HepG2 (cell line): ENCODE measurements at regions not wholly inside any gene's neighbourhood (a gene's known extent, or its start where the extent isn't known, plus 50 kb on each side); places are given as distances from the start of the nearest gene placed in this dataset.
A peak's percentile ranks its signal among the peaks of the same experiment; 100 is the strongest.

Source experiments
- AHR ChIP-seq: IDR thresholded peaks from 2 replicates; pipeline ENCODE4 v1.6.1; 2018; ENCODE audit warnings: missing genetic modification reagents, missing compliant biosample characterization
- CAMTA2 ChIP-seq: sonication (generic); formaldehyde crosslinking; IDR thresholded peaks from 2 replicates; pipeline ENCODE4 v1.4.0; 2020; ENCODE audit warnings: mild to moderate bottlenecking, missing genetic modification reagents, borderline replicate concordance
- CEBPB ChIP-seq: IDR thresholded peaks from 2 replicates; pipeline ENCODE4 v1.6.1; 2011; ENCODE audit warnings: low read depth, low read length, improper control_type of control experiment, borderline replicate concordance
- FOSL1 ChIP-seq: sonication (generic); formaldehyde crosslinking; IDR thresholded peaks from 2 replicates; pipeline ENCODE4 v1.9.0; 2021; ENCODE audit warnings: missing genetic modification reagents, borderline replicate concordance
- FOXO1 ChIP-seq: sonication (generic); formaldehyde crosslinking; IDR thresholded peaks from 2 replicates; pipeline ENCODE4 v1.4.0; 2020; ENCODE audit warnings: missing genetic modification reagents
- GATAD2A ChIP-seq: IDR thresholded peaks from 2 replicates; pipeline ENCODE4 v1.6.1; 2016
- HMGA1 ChIP-seq: sonication (generic); formaldehyde crosslinking; conservative IDR thresholded peaks from 2 replicates; pipeline ENCODE4 v1.4.0; 2020; ENCODE audit warnings: missing genetic modification reagents
- HNRNPLL ChIP-seq: fragments of 200-400 bp; formaldehyde crosslinking; IDR thresholded peaks from 2 replicates; pipeline ENCODE4 v1.6.1; 2017; ENCODE audit warnings: mild to moderate bottlenecking, low read depth, low read length; ENCODE audit not compliant: poor library complexity, severe bottlenecking
- MIER2 ChIP-seq: IDR thresholded peaks from 2 replicates; pipeline ENCODE4 v1.6.1; 2016; ENCODE audit warnings: missing biosample characterization, missing genetic modification reagents
- RAD21 ChIP-seq: fragments of 450-650 bp; formaldehyde crosslinking; IDR thresholded peaks from 2 replicates; pipeline ENCODE4 v1.5.0; 2020; ENCODE audit warnings: mild to moderate bottlenecking
- TMF1 ChIP-seq: sonication (generic); formaldehyde crosslinking; IDR thresholded peaks from 2 replicates; pipeline ENCODE4 v1.8.1; 2022; ENCODE audit warnings: low read depth, missing genetic modification reagents
- ZBTB20 ChIP-seq: sonication (generic); formaldehyde crosslinking; IDR thresholded peaks from 2 replicates; pipeline ENCODE4 v1.8.1; 2023; ENCODE audit warnings: missing genetic modification reagents, low read depth, mild to moderate bottlenecking, borderline replicate concordance
- ZNF12 ChIP-seq: sonication (generic); formaldehyde crosslinking; IDR thresholded peaks from 2 replicates; pipeline ENCODE4 v1.5.0; 2020; ENCODE audit warnings: missing genetic modification reagents
- ZNF317 ChIP-seq: sonication (generic); formaldehyde crosslinking; IDR thresholded peaks from 2 replicates; pipeline ENCODE4 v1.5.0; 2020; ENCODE audit warnings: mild to moderate bottlenecking, missing genetic modification reagents
- ZNF576 ChIP-seq: sonication (generic); formaldehyde crosslinking; IDR thresholded peaks from 2 replicates; pipeline ENCODE4 v1.4.0; 2020; ENCODE audit warnings: mild to moderate bottlenecking, missing genetic modification reagents
- ZNF770 ChIP-seq: sonication (generic); formaldehyde crosslinking; IDR thresholded peaks from 2 replicates; pipeline ENCODE4 v1.5.0; 2020; ENCODE audit warnings: mild to moderate bottlenecking, missing genetic modification reagents
- TF ChIP-seq, protein P1 (sequence below): sonication (generic); formaldehyde crosslinking; IDR thresholded peaks from 2 replicates; pipeline ENCODE4 v1.4.0; 2020; ENCODE audit warnings: missing genetic modification reagents
- TF ChIP-seq, protein P2 (sequence below): sonication (generic); formaldehyde crosslinking; IDR thresholded peaks from 2 replicates; pipeline ENCODE4 v1.4.0; 2020; ENCODE audit warnings: missing genetic modification reagents
- TF ChIP-seq, protein P3 (sequence below): sonication (generic); formaldehyde crosslinking; IDR thresholded peaks from 2 replicates; pipeline ENCODE4 v1.5.0; 2020; ENCODE audit warnings: mild to moderate bottlenecking, missing genetic modification reagents

GRCh38 chr18:46199515-46200147 is 95.4 kb downstream of the HAUS1 start (continued):
- TF ChIP-seq, protein P1, sequence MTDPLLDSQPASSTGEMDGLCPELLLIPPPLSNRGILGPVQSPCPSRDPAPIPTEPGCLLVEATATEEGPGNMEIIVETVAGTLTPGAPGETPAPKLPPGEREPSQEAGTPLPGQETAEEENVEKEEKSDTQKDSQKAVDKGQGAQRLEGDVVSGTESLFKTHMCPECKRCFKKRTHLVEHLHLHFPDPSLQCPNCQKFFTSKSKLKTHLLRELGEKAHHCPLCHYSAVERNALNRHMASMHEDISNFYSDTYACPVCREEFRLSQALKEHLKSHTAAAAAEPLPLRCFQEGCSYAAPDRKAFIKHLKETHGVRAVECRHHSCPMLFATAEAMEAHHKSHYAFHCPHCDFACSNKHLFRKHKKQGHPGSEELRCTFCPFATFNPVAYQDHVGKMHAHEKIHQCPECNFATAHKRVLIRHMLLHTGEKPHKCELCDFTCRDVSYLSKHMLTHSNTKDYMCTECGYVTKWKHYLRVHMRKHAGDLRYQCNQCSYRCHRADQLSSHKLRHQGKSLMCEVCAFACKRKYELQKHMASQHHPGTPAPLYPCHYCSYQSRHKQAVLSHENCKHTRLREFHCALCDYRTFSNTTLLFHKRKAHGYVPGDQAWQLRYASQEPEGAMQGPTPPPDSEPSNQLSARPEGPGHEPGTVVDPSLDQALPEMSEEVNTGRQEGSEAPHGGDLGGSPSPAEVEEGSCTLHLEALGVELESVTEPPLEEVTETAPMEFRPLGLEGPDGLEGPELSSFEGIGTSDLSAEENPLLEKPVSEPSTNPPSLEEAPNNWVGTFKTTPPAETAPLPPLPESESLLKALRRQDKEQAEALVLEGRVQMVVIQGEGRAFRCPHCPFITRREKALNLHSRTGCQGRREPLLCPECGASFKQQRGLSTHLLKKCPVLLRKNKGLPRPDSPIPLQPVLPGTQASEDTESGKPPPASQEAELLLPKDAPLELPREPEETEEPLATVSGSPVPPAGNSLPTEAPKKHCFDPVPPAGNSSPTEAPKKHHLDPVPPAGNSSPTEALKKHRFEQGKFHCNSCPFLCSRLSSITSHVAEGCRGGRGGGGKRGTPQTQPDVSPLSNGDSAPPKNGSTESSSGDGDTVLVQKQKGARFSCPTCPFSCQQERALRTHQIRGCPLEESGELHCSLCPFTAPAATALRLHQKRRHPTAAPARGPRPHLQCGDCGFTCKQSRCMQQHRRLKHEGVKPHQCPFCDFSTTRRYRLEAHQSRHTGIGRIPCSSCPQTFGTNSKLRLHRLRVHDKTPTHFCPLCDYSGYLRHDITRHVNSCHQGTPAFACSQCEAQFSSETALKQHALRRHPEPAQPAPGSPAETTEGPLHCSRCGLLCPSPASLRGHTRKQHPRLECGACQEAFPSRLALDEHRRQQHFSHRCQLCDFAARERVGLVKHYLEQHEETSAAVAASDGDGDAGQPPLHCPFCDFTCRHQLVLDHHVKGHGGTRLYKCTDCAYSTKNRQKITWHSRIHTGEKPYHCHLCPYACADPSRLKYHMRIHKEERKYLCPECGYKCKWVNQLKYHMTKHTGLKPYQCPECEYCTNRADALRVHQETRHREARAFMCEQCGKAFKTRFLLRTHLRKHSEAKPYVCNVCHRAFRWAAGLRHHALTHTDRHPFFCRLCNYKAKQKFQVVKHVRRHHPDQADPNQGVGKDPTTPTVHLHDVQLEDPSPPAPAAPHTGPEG (CRISPR knock-in tag): no peak
- peak; percentile 34; the same call in 1 of the 2 replicates for TF ChIP-seq GATAD2A (CRISPR knock-in tag)
- TF ChIP-seq, protein P2, sequence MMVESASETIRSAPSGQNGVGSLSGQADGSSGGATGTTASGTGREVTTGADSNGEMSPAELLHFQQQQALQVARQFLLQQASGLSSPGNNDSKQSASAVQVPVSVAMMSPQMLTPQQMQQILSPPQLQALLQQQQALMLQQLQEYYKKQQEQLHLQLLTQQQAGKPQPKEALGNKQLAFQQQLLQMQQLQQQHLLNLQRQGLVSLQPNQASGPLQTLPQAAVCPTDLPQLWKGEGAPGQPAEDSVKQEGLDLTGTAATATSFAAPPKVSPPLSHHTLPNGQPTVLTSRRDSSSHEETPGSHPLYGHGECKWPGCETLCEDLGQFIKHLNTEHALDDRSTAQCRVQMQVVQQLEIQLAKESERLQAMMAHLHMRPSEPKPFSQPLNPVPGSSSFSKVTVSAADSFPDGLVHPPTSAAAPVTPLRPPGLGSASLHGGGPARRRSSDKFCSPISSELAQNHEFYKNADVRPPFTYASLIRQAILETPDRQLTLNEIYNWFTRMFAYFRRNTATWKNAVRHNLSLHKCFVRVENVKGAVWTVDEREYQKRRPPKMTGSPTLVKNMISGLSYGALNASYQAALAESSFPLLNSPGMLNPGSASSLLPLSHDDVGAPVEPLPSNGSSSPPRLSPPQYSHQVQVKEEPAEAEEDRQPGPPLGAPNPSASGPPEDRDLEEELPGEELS (CRISPR knock-in tag): peak; percentile 57
- TF ChIP-seq FOXO1: peak; percentile 46; the same call in 1 of the 2 replicates
- TF ChIP-seq ZNF12 (CRISPR knock-in tag): peak; percentile 83
- TF ChIP-seq CAMTA2: no peak
- TF ChIP-seq FOSL1 (CRISPR knock-in tag): 0 out of 2 replicates have a peak, but pooled peaks have one; percentile 36
- no peak for TF ChIP-seq AHR (CRISPR knock-in tag)
- TF ChIP-seq MIER2: no peak
- TF ChIP-seq TMF1 (CRISPR knock-in tag): no peak
- TF ChIP-seq, protein P3, sequence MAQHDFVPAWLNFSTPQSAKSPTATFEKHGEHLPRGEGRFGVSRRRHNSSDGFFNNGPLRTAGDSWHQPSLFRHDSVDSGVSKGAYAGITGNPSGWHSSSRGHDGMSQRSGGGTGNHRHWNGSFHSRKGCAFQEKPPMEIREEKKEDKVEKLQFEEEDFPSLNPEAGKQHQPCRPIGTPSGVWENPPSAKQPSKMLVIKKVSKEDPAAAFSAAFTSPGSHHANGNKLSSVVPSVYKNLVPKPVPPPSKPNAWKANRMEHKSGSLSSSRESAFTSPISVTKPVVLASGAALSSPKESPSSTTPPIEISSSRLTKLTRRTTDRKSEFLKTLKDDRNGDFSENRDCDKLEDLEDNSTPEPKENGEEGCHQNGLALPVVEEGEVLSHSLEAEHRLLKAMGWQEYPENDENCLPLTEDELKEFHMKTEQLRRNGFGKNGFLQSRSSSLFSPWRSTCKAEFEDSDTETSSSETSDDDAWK (CRISPR knock-in tag): no peak
- TF ChIP-seq ZNF770: no peak
- peak; percentile 6; the same call in 1 of the 2 replicates for TF ChIP-seq CEBPB
- peak; percentile 71; the same call in 1 of the 2 replicates for TF ChIP-seq ZBTB20 (CRISPR knock-in tag)
- no peak for TF ChIP-seq ZNF576 (CRISPR knock-in tag)
- TF ChIP-seq RAD21 (CRISPR knock-in tag): no peak
- TF ChIP-seq HMGA1: no peak
- 0 out of 2 replicates have a peak, but pooled peaks have one; percentile 57 for TF ChIP-seq ZNF317 (CRISPR knock-in tag)
- TF ChIP-seq HNRNPLL: no peak
